ENCODE measurements at regions not wholly inside any gene's neighbourhood (a gene's known extent, or its start where the extent isn't known, plus 50 kb on each side); places are given as distances from the start of the nearest gene placed in this dataset.

GRCh38 chr12:24062642-24063245, 113.3 kb upstream of the SOX5 start:
- Histone ChIP-seq H3K27me3 (ENCODE audit: insufficient read depth, low read length) (no peaks in the 10 kb centered on the region), H2AFZ (ENCODE audit: low read depth, low read length) (no peak overlapping the region), H3K9me3 (ENCODE audit: low read length) (peaks cover 2% of the 10 kb centered on the region), H3K4me1 (ENCODE audit: insufficient read depth, low read length) (peaks cover 3% of the 10 kb centered on the region), H3K4me3 (ENCODE audit: low read length) (no peak overlapping the region), H3K36me3 (ENCODE audit: insufficient read depth, low read length) (no peaks in the 10 kb centered on the region)

GRCh38 chr12:24060089-24060488, 110.6 kb upstream of the SOX5 start:
- Histone ChIP-seq H3K27me3 (ENCODE audit: insufficient read depth, low read length) (no peaks in the 10 kb centered on the region), H3K36me3 (ENCODE audit: insufficient read depth, low read length) (no peaks in the 10 kb centered on the region), H3K9me3 (ENCODE audit: low read length) (peaks cover 2% of the 10 kb centered on the region), H3K4me1 (ENCODE audit: insufficient read depth, low read length) (peaks cover 3% of the 10 kb centered on the region), H3K4me3 (ENCODE audit: low read length) (no peak overlapping the region), H2AFZ (ENCODE audit: low read depth, low read length) (no peak overlapping the region)

- Histone ChIP-seq H3K27me3 (ENCODE audit: insufficient read depth, low read length) (no peaks in the 10 kb centered on the region), H3K4me3 (ENCODE audit: low read length) (no peak overlapping the region), H3K9me3 (ENCODE audit: low read length) (no peaks in the 10 kb centered on the region), H2AFZ (ENCODE audit: low read depth, low read length) (no peak overlapping the region), H3K36me3 (ENCODE audit: insufficient read depth, low read length) (no peaks in the 10 kb centered on the region), H3K4me1 (ENCODE audit: insufficient read depth, low read length) (peaks cover 3% of the 10 kb centered on the region)
Observed at GRCh38 chr12:24057920-24058476, 108.5 kb upstream of the SOX5 start.

- no peaks in the 10 kb centered on the region for H3K27me3 ChIP-seq (ENCODE audit: insufficient read depth, low read length)
- no peak overlapping the region for H3K4me3 ChIP-seq (ENCODE audit: low read length)
- H3K4me1 ChIP-seq (ENCODE audit: insufficient read depth, low read length), result peaks cover 3% of the 10 kb centered on the region
- no peaks in the 10 kb centered on the region for H3K9me3 ChIP-seq (ENCODE audit: low read length)
- no peak overlapping the region for H2AFZ ChIP-seq (ENCODE audit: low read depth, low read length)
- H3K36me3 ChIP-seq (ENCODE audit: insufficient read depth, low read length), result no peaks in the 10 kb centered on the region
Observed at GRCh38 chr12:24055747-24056146, 106.3 kb upstream of the SOX5 start.

- H3K4me1 ChIP-seq (ENCODE audit: insufficient read depth, low read length), result peaks cover 3% of the 10 kb centered on the region
- H3K9me3 ChIP-seq (ENCODE audit: low read length), result no peaks in the 10 kb centered on the region
- no peak overlapping the region for H3K4me3 ChIP-seq (ENCODE audit: low read length)
- no peak overlapping the region for H2AFZ ChIP-seq (ENCODE audit: low read depth, low read length)
- H3K27me3 ChIP-seq (ENCODE audit: insufficient read depth, low read length), result no peaks in the 10 kb centered on the region
- no peaks in the 10 kb centered on the region for H3K36me3 ChIP-seq (ENCODE audit: insufficient read depth, low read length)
Observed at GRCh38 chr12:24054416-24054815, 104.9 kb upstream of the SOX5 start.

GRCh38 chr12:24049728-24050127, 100.3 kb upstream of the SOX5 start:
- H3K9me3 ChIP-seq (ENCODE audit: low read length), result peaks cover 4% of the 10 kb centered on the region
- no peaks in the 10 kb centered on the region for H3K27me3 ChIP-seq (ENCODE audit: insufficient read depth, low read length)
- no peak overlapping the region for H3K4me3 ChIP-seq (ENCODE audit: low read length)
- no peak overlapping the region for H2AFZ ChIP-seq (ENCODE audit: low read depth, low read length)
- no peaks in the 10 kb centered on the region for H3K36me3 ChIP-seq (ENCODE audit: insufficient read depth, low read length)
- no peaks in the 10 kb centered on the region for H3K4me1 ChIP-seq (ENCODE audit: insufficient read depth, low read length)

GRCh38 chr12:24049101-24049500, 99.6 kb upstream of the SOX5 start:
- peaks cover 4% of the 10 kb centered on the region for H3K9me3 ChIP-seq (ENCODE audit: low read length)
- H2AFZ ChIP-seq (ENCODE audit: low read depth, low read length), result no peak overlapping the region
- no peaks in the 10 kb centered on the region for H3K36me3 ChIP-seq (ENCODE audit: insufficient read depth, low read length)
- H3K27me3 ChIP-seq (ENCODE audit: insufficient read depth, low read length), result no peaks in the 10 kb centered on the region
- H3K4me1 ChIP-seq (ENCODE audit: insufficient read depth, low read length), result no peaks in the 10 kb centered on the region
- no peak overlapping the region for H3K4me3 ChIP-seq (ENCODE audit: low read length)

GRCh38 chr12:24048446-24048845, 99.0 kb upstream of the SOX5 start:
- no peak overlapping the region for H2AFZ ChIP-seq (ENCODE audit: low read depth, low read length)
- H3K36me3 ChIP-seq (ENCODE audit: insufficient read depth, low read length), result no peaks in the 10 kb centered on the region
- H3K27me3 ChIP-seq (ENCODE audit: insufficient read depth, low read length), result no peaks in the 10 kb centered on the region
- no peaks in the 10 kb centered on the region for H3K4me1 ChIP-seq (ENCODE audit: insufficient read depth, low read length)
- no peak overlapping the region for H3K4me3 ChIP-seq (ENCODE audit: low read length)
- H3K9me3 ChIP-seq (ENCODE audit: low read length), result peaks cover 4% of the 10 kb centered on the region

GRCh38 chr12:24047326-24047725, 97.9 kb upstream of the SOX5 start:
- H2AFZ ChIP-seq (ENCODE audit: low read depth, low read length), result no peak overlapping the region
- H3K27me3 ChIP-seq (ENCODE audit: insufficient read depth, low read length), result no peaks in the 10 kb centered on the region
- no peaks in the 10 kb centered on the region for H3K36me3 ChIP-seq (ENCODE audit: insufficient read depth, low read length)
- H3K4me3 ChIP-seq (ENCODE audit: low read length), result no peak overlapping the region
- H3K9me3 ChIP-seq (ENCODE audit: low read length), result peaks cover 4% of the 10 kb centered on the region
- H3K4me1 ChIP-seq (ENCODE audit: insufficient read depth, low read length), result no peaks in the 10 kb centered on the region

GRCh38 chr12:24045816-24046257, 96.4 kb upstream of the SOX5 start:
- no peak overlapping the region for H3K4me3 ChIP-seq (ENCODE audit: low read length)
- no peaks in the 10 kb centered on the region for H3K27me3 ChIP-seq (ENCODE audit: insufficient read depth, low read length)
- H3K9me3 ChIP-seq (ENCODE audit: low read length), result peaks cover 4% of the 10 kb centered on the region
- H3K36me3 ChIP-seq (ENCODE audit: insufficient read depth, low read length), result no peaks in the 10 kb centered on the region
- H3K4me1 ChIP-seq (ENCODE audit: insufficient read depth, low read length), result no peaks in the 10 kb centered on the region
- H2AFZ ChIP-seq (ENCODE audit: low read depth, low read length), result no peak overlapping the region

- Histone ChIP-seq H3K9me3 (ENCODE audit: low read length) (peaks cover 4% of the 10 kb centered on the region), H2AFZ (ENCODE audit: low read depth, low read length) (no peak overlapping the region), H3K4me3 (ENCODE audit: low read length) (no peak overlapping the region), H3K4me1 (ENCODE audit: insufficient read depth, low read length) (no peaks in the 10 kb centered on the region), H3K36me3 (ENCODE audit: insufficient read depth, low read length) (no peaks in the 10 kb centered on the region), H3K27me3 (ENCODE audit: insufficient read depth, low read length) (no peaks in the 10 kb centered on the region)
Observed at GRCh38 chr12:24044941-24045703, 95.7 kb upstream of the SOX5 start.

- Histone ChIP-seq H3K36me3 (ENCODE audit: insufficient read depth, low read length) (no peaks in the 10 kb centered on the region), H3K27me3 (ENCODE audit: insufficient read depth, low read length) (no peaks in the 10 kb centered on the region), H3K9me3 (ENCODE audit: low read length) (no peaks in the 10 kb centered on the region), H2AFZ (ENCODE audit: low read depth, low read length) (no peak overlapping the region), H3K4me3 (ENCODE audit: low read length) (no peak overlapping the region), H3K4me1 (ENCODE audit: insufficient read depth, low read length) (no peaks in the 10 kb centered on the region)
Observed at GRCh38 chr12:24042651-24043050, 93.2 kb upstream of the SOX5 start.

GRCh38 chr12:24039113-24039525, 89.6 kb upstream of the SOX5 start:
- no peaks in the 10 kb centered on the region for H3K36me3 ChIP-seq (ENCODE audit: insufficient read depth, low read length)
- H3K4me1 ChIP-seq (ENCODE audit: insufficient read depth, low read length), result peaks cover 8% of the 10 kb centered on the region
- H3K27me3 ChIP-seq (ENCODE audit: insufficient read depth, low read length), result no peaks in the 10 kb centered on the region
- no peak overlapping the region for H2AFZ ChIP-seq (ENCODE audit: low read depth, low read length)
- H3K9me3 ChIP-seq (ENCODE audit: low read length), result no peaks in the 10 kb centered on the region
- H3K4me3 ChIP-seq (ENCODE audit: low read length), result no peak overlapping the region
